K562 (cell line): ENCODE measurements at regions not wholly inside any gene's neighbourhood (a gene's known extent, or its start where the extent isn't known, plus 50 kb on each side); places are given as distances from the start of the nearest gene placed in this dataset.

ENCODE experiments used
- ATAC-seq: fragments of 200-7000 bp; cut with Tn5 transposase; 3 replicates; pipeline ENCODE4 v1.9.1; 2020; ENCODE audit warnings: moderate library complexity
- BruUV-seq: library from RNA; stranded (reverse); fragments of 400-500 nt; replicated peaks from 2 replicates; lab custom pipeline; 2021; lab: Mats Ljungman, UMichigan
- CTCF ChIA-PET: fragments of 300-600 bp; formaldehyde crosslinking; extraction: SDS; loops from one replicate; lab custom pipeline; 2021; ENCODE audit warnings: low intra/inter-chr PET ratio; lab: Yijun Ruan, JAX
- POLR2A ChIA-PET: fragments of 300-600, 350-650 bp; sonication (Branson Sonifier 250); formaldehyde crosslinking; extraction: SDS; loops from one replicate; lab custom pipeline; 2021; ENCODE audit warnings: antibody characterized with exemption, inconsistent platforms; lab: Yijun Ruan, JAX
- DNase-seq, 4 experiments: peaks; one replicate each; pipeline versions ENCODE4 v3.0.0 to v3.0.0-alpha.2; 2011 to 2018; ENCODE audit warnings: low spot score in 3 of 4, mixed read lengths in 3 of 4; ENCODE audit errors: extremely low read depth in 1 of 4
- FAIRE-seq: peaks from 2 replicates; lab custom pipeline; 2011; peaks lifted over from hg19 to GRCh38; lab: Jason Lieb, UNC
- H2AFZ ChIP-seq: 2 replicates; pipeline ENCODE4 v1.6.0; 2011; ENCODE audit warnings: low read depth, low read length, control low read depth, inconsistent platforms
- H3K27ac ChIP-seq: fragments of 200-600 bp; 3 replicates; pipeline ENCODE4 v1.8.0; 2011; ENCODE audit warnings: low read depth, mild to moderate bottlenecking, control low read depth, inconsistent platforms, low read length, moderate library complexity, mixed read lengths; ENCODE audit errors: extremely low read depth
- H3K27me3 ChIP-seq, 2 experiments: fragments of 300-600 bp in 1 of 2; 2 replicates in 1 of 2; 3 replicates in 1 of 2; pipeline versions ENCODE4 v1.6.0 to v1.8.0; 2011; ENCODE audit warnings: inconsistent platforms in 2 of 2, low read length in 2 of 2, mild to moderate bottlenecking in 1 of 2, mixed read lengths in 1 of 2, moderate library complexity in 1 of 2; ENCODE audit not compliant: control insufficient read depth in 2 of 2, insufficient read depth in 2 of 2
- H3K36me3 ChIP-seq: fragments of 300-600 bp; 3 replicates; pipeline ENCODE4 v1.8.0; 2011; ENCODE audit warnings: mild to moderate bottlenecking, low read length, inconsistent platforms; ENCODE audit not compliant: control insufficient read depth, insufficient read depth
- H3K4me1 ChIP-seq, 2 experiments: fragments of 200-600 bp in 1 of 2; replicated peaks in 1 of 2; 2 replicates in 1 of 2; 3 replicates in 1 of 2; pipeline versions ENCODE4 v1.5.1 to v1.8.0; 2011; ENCODE audit warnings: inconsistent platforms in 2 of 2, low read length in 2 of 2, mild to moderate bottlenecking in 1 of 2, mixed read lengths in 1 of 2, moderate library complexity in 1 of 2; ENCODE audit not compliant: control insufficient read depth in 2 of 2, insufficient read depth in 2 of 2
- H3K4me2 ChIP-seq: 2 replicates; pipeline ENCODE4 v1.6.1; 2011; ENCODE audit warnings: low read length, control low read depth, inconsistent platforms, mixed read lengths; ENCODE audit not compliant: insufficient read depth
- H3K4me3 ChIP-seq: fragments of 200-600 bp; sonication (generic), shearing (Covaris generic); 2 replicates; pipeline ENCODE4 v1.5.1; 2016; ENCODE audit warnings: control low read depth, inconsistent platforms
- H3K79me2 ChIP-seq: fragments of 200-600 bp; 3 replicates; pipeline ENCODE4 v1.8.0; 2011; ENCODE audit warnings: low read length, inconsistent platforms; ENCODE audit not compliant: control insufficient read depth, insufficient read depth
- H3K9ac ChIP-seq, 2 experiments: 2 replicates each; pipeline versions ENCODE4 v1.6.0 to v1.6.1; 2011; ENCODE audit warnings: low read depth in 2 of 2, low read length in 2 of 2, control low read depth in 1 of 2, inconsistent platforms in 1 of 2, mild to moderate bottlenecking in 1 of 2, mixed read lengths in 1 of 2; ENCODE audit not compliant: insufficient read depth in 1 of 2
- H3K9me1 ChIP-seq: one replicate; pipeline ENCODE4 v1.6.0; 2011; ENCODE audit warnings: inconsistent platforms, mild to moderate bottlenecking, low read length, moderate library complexity; ENCODE audit not compliant: control insufficient read depth, insufficient read depth
- H3K9me3 ChIP-seq: replicated peaks from 2 replicates; pipeline ENCODE4 v1.5.1; 2011; ENCODE audit warnings: low read depth, low read length, inconsistent platforms; ENCODE audit not compliant: control insufficient read depth, insufficient read depth
- H4K20me1 ChIP-seq: replicated peaks from 2 replicates; pipeline ENCODE4 v1.6.1; 2011; ENCODE audit warnings: low read length, inconsistent platforms, mixed read lengths; ENCODE audit not compliant: control insufficient read depth, insufficient read depth
- ARID2 ChIP-seq: fragments of 450-650 bp; IDR thresholded peaks from 2 replicates; pipeline ENCODE4 v1.6.1; 2017; ENCODE audit warnings: antibody characterized with exemption, mild to moderate bottlenecking
- BRF1 ChIP-seq: IDR thresholded peaks from 3 replicates; pipeline ENCODE4 v1.6.1; 2011; ENCODE audit warnings: borderline replicate concordance, mild to moderate bottlenecking; ENCODE audit not compliant: insufficient read length; ENCODE audit errors: extremely low read depth
- CHD2 ChIP-seq: IDR thresholded peaks from 2 replicates; pipeline ENCODE4 v1.6.1; 2011; ENCODE audit warnings: low read depth, low read length
- ELF1 ChIP-seq: fragments of 200-800 bp; sonication (Bioruptor generic); IDR thresholded peaks from 2 replicates; pipeline ENCODE4 v1.6.1; 2016; ENCODE audit warnings: missing genetic modification characterization, missing compliant biosample characterization
- ETV1 ChIP-seq: fragments of 450-650 bp; conservative IDR thresholded peaks from 2 replicates; pipeline ENCODE4 v1.6.1; 2016; ENCODE audit warnings: missing genetic modification characterization, control low read depth, low read depth, missing compliant biosample characterization
- FOS ChIP-seq: IDR thresholded peaks from 3 replicates; pipeline ENCODE4 v1.6.1; 2011; ENCODE audit not compliant: insufficient read length; ENCODE audit errors: extremely low read depth
- GATAD2B ChIP-seq: fragments of 450-650 bp; IDR thresholded peaks from 2 replicates; pipeline ENCODE4 v1.6.1; 2017; ENCODE audit warnings: mild to moderate bottlenecking, borderline replicate concordance
- HIVEP1 ChIP-seq: fragments of 250-450 bp; sonication (Bioruptor Pico); IDR thresholded peaks from 2 replicates; pipeline ENCODE4 v1.4.0; 2020; ENCODE audit warnings: mild to moderate bottlenecking
- JUN ChIP-seq, 2 experiments: sonication (generic) in 1 of 2; formaldehyde crosslinking in 1 of 2; IDR thresholded peaks; 2 replicates each; pipeline versions ENCODE4 v1.6.1 to v1.8.0; 2012 to 2022; ENCODE audit warnings: borderline replicate concordance in 2 of 2, mild to moderate bottlenecking in 2 of 2, improper control_type of control experiment in 1 of 2, low read depth in 1 of 2, low read length in 1 of 2, missing genetic modification reagents in 1 of 2
- JUND ChIP-seq, 2 experiments: IDR thresholded peaks; 2 replicates in 1 of 2; 3 replicates in 1 of 2; pipeline ENCODE4 v1.6.1; 2011; ENCODE audit warnings: borderline replicate concordance in 2 of 2, low read depth in 2 of 2, low read length in 2 of 2, improper control_type of control experiment in 1 of 2, missing biosample characterization in 1 of 2, missing genetic modification characterization in 1 of 2, missing genetic modification reagents in 1 of 2
- KDM1A ChIP-seq, 2 experiments: fragments of 450-650 bp; IDR thresholded peaks; 2 replicates each; pipeline ENCODE4 v1.6.1; 2016; ENCODE audit warnings: mild to moderate bottlenecking in 2 of 2
- NONO ChIP-seq, 2 experiments: fragments of 200-400 bp in 1 of 2; fragments of 450-650 bp in 1 of 2; formaldehyde crosslinking in 1 of 2; IDR thresholded peaks; 2 replicates each; pipeline ENCODE4 v1.6.1; 2017; ENCODE audit warnings: low read depth in 2 of 2, mild to moderate bottlenecking in 2 of 2, moderate library complexity in 2 of 2, low read length in 1 of 2
- SRSF9 ChIP-seq: fragments of 200-400 bp; formaldehyde crosslinking; IDR thresholded peaks from 2 replicates; pipeline ENCODE4 v1.6.1; 2017; ENCODE audit warnings: low read depth, low read length, borderline replicate concordance
- TEAD1 ChIP-seq, 2 experiments: fragments of 450-650 bp in 1 of 2; sonication (generic) in 1 of 2; formaldehyde crosslinking; IDR thresholded peaks; 2 replicates each; pipeline versions ENCODE4 v1.4.0 to v1.8.0; 2020 to 2022; ENCODE audit warnings: mild to moderate bottlenecking in 2 of 2, missing genetic modification reagents in 1 of 2
- ZNF263 ChIP-seq: sonication (generic); formaldehyde crosslinking; IDR thresholded peaks from 2 replicates; pipeline ENCODE4 v1.8.0; 2022; ENCODE audit warnings: mild to moderate bottlenecking, missing genetic modification reagents, borderline replicate concordance
- ZNF311 ChIP-seq: fragments of 250-450 bp; sonication (Bioruptor Pico); IDR thresholded peaks from 2 replicates; pipeline ENCODE4 v1.4.0; 2020; ENCODE audit warnings: mild to moderate bottlenecking, moderate library complexity
- ZNF584 ChIP-seq: fragments of 200-800 bp; sonication (Bioruptor generic); IDR thresholded peaks from 2 replicates; pipeline ENCODE4 v1.6.1; 2016; ENCODE audit warnings: low read depth, mild to moderate bottlenecking, missing genetic modification characterization, missing compliant biosample characterization
- WGBS: fragments of 100-300 bp; shearing (Covaris generic); methylation state at CpG from one replicate; pipeline ENCODE4 v1.1.6; 2016; ENCODE audit warnings: low coverage, mixed read lengths; ENCODE audit not compliant: insufficient coverage; ENCODE audit errors: missing lambda C conversion rate; 5-methylcytosine and 5-hydroxymethylcytosine counted together
- in situ Hi-C: fragments of 300-500 bp; cut with MboI; formaldehyde crosslinking; loops from 4 replicates; pipeline ENCODE4 v1.15.0; 2018; ENCODE audit warnings: inconsistent platforms, mixed read lengths
- intact Hi-C: fragments of 100-400 bp; cut with micrococcal nuclease; formaldehyde crosslinking; loops from 2 replicates; pipeline ENCODE4 v1.14.2; 2022
- TF ChIP-seq, protein P1 (sequence below): fragments of 250-450 bp; sonication (Bioruptor Pico); IDR thresholded peaks from 2 replicates; pipeline ENCODE4 v1.5.0; 2020; ENCODE audit warnings: mild to moderate bottlenecking, borderline replicate concordance
- TF ChIP-seq, protein P2 (sequence below): sonication (generic); IDR thresholded peaks from 2 replicates; pipeline ENCODE4 v1.6.1; 2016

DNA sequence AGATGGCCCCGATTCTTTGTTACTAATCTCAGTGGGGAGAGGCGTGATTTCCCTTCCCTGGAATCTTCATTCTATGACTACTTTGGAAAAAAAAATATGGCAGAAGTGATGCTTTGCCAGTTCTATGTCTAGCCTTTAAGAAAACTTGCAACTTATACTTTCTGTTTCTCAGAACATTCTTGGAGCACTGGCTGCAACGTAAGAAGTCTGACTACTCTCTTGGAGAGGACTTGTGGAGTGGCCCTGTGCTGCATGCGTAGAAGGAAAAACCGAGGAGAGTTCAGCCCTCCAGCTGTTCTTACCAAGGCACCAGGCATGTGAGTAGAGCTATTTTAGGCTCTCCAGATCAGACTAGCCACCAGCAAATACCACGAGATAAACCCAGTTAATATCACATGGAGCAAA is 77.6 kb upstream of the STXBP5 start:
- Histone ChIP-seq H2AFZ (peak overlapping the region; percentile 79), H3K9ac (peak overlapping the region in 1 of 2 experiments; percentile 2; a peak in 1 of 4 replicates), H3K9me3 (no peaks in the 10 kb centered on the region), H4K20me1 (no peaks in the 10 kb centered on the region), H3K27me3 (no peaks in the 10 kb centered on the region), H3K4me3 (no peak overlapping the region), H3K27ac (peak overlapping the region; percentile 9; the same call in 1 of the 3 replicates), H3K79me2 (no peaks in the 10 kb centered on the region), H3K9me1 (no peaks in the 10 kb centered on the region), H3K36me3 (no peaks in the 10 kb centered on the region; the same call in 2 of the 3 replicates), H3K4me2 (peak overlapping the region; percentile 28; the same call in 1 of the 2 replicates), H3K4me1 (peaks cover 3 to 11% of the 10 kb centered on the region in 2 experiments; a peak in 3 of 5 replicates)
- ATAC-seq (peak; percentile 92), DNase-seq (peak in 2 of 4 experiments; percentile 47 to 73), FAIRE-seq (peak; percentile 59)
- 30% methylated on average over 6 of the region's 6 CpGs for WGBS
- CTCF ChIA-PET: no interaction called here
- in situ Hi-C loops: no loop called here
- intact Hi-C loops: no loop called here
- POLR2A ChIA-PET: interaction anchor here (0.9 kb wide), 1 partner anchor 10 kb away, joined by 3 read pairs; no protein-coding TSS in a partner anchor
- no TSS peak for BruUV-seq
- no peak for TF ChIP-seq ARID2
- no peak; a peak in 1 of 4 replicates for TF ChIP-seq TEAD1 (CRISPR knock-in tag; IDR thresholded peaks at IDR 0.05)
- TF ChIP-seq JUND (IDR thresholded peaks at IDR 0.05; ENCODE audit: borderline replicate concordance, low read depth, low read length): 0 out of 2 replicates have a peak, but pooled peaks have one; percentile 2
- TF ChIP-seq JUND (tag; IDR thresholded peaks at IDR 0.05; ENCODE audit: borderline replicate concordance, low read depth, low read length): no peak; the same call in 2 of the 3 replicates
- TF ChIP-seq FOS: no peak
- no peak for TF ChIP-seq ZNF584 (CRISPR knock-in tag)
- 0 out of 4 replicates have a peak, but pooled peaks of 1 of the 2 experiments have one; percentile 3 for TF ChIP-seq KDM1A (IDR thresholded peaks at IDR 0.05)
- no peak for TF ChIP-seq HIVEP1
- no peak for TF ChIP-seq CHD2
- no peak for TF ChIP-seq NONO (IDR thresholded peaks at IDR 0.05; ENCODE audit: low read depth in 2 of 2, low read length in 1 of 2)
- 0 out of 2 replicates have a peak, but pooled peaks have one; percentile 33 for TF ChIP-seq ZNF311 (CRISPR knock-in tag)
- no peak for TF ChIP-seq ETV1 (tag)
- TF ChIP-seq, protein P1, sequence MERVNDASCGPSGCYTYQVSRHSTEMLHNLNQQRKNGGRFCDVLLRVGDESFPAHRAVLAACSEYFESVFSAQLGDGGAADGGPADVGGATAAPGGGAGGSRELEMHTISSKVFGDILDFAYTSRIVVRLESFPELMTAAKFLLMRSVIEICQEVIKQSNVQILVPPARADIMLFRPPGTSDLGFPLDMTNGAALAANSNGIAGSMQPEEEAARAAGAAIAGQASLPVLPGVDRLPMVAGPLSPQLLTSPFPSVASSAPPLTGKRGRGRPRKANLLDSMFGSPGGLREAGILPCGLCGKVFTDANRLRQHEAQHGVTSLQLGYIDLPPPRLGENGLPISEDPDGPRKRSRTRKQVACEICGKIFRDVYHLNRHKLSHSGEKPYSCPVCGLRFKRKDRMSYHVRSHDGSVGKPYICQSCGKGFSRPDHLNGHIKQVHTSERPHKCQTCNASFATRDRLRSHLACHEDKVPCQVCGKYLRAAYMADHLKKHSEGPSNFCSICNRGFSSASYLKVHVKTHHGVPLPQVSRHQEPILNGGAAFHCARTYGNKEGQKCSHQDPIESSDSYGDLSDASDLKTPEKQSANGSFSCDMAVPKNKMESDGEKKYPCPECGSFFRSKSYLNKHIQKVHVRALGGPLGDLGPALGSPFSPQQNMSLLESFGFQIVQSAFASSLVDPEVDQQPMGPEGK (CRISPR knock-in tag): 0 out of 2 replicates have a peak, but pooled peaks have one; percentile 23
- no peak for TF ChIP-seq ELF1 (tag)
- TF ChIP-seq, protein P2, sequence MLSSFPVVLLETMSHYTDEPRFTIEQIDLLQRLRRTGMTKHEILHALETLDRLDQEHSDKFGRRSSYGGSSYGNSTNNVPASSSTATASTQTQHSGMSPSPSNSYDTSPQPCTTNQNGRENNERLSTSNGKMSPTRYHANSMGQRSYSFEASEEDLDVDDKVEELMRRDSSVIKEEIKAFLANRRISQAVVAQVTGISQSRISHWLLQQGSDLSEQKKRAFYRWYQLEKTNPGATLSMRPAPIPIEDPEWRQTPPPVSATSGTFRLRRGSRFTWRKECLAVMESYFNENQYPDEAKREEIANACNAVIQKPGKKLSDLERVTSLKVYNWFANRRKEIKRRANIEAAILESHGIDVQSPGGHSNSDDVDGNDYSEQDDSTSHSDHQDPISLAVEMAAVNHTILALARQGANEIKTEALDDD: peak; percentile 85
- no peak for TF ChIP-seq SRSF9
- TF ChIP-seq JUN (IDR thresholded peaks at IDR 0.05; ENCODE audit: borderline replicate concordance, low read depth, low read length): no peak
- no peak for TF ChIP-seq JUN (CRISPR knock-in tag; IDR thresholded peaks at IDR 0.05; ENCODE audit: borderline replicate concordance)
- TF ChIP-seq GATAD2B: no peak
- TF ChIP-seq ZNF263 (CRISPR knock-in tag): no peak
- no peak for TF ChIP-seq BRF1
